MM.1S (cell line): ENCODE measurements at regions not wholly inside any gene's neighbourhood (a gene's known extent, or its start where the extent isn't known, plus 50 kb on each side); places are given as distances from the start of the nearest gene placed in this dataset.

ENCODE experiments used
- DNase-seq: peaks from one replicate; pipeline ENCODE4 v3.0.0-alpha.2; 2015
- H2AFZ ChIP-seq: fragments of 300-600 bp; sonication (generic); 2 replicates; pipeline ENCODE4 v1.6.0; 2016; ENCODE audit warnings: antibody characterized with exemption, low read length
- H3F3A ChIP-seq: fragments of 300-600 bp; sonication (generic); 2 replicates; pipeline ENCODE4 v1.6.1; 2016; ENCODE audit warnings: mild to moderate bottlenecking, antibody characterized with exemption, low read length, moderate library complexity, mixed read lengths; ENCODE audit not compliant: insufficient read depth
- H3K27ac ChIP-seq: fragments of 300-600 bp; sonication (generic); 2 replicates; pipeline ENCODE4 v1.5.1; 2016; ENCODE audit warnings: mild to moderate bottlenecking, low read length
- H3K27me3 ChIP-seq: fragments of 300-600 bp; sonication (generic); replicated peaks from 2 replicates; pipeline ENCODE4 v1.6.0; 2016; ENCODE audit warnings: low read length; ENCODE audit not compliant: insufficient read depth
- H3K36me3 ChIP-seq: fragments of 300-600 bp; sonication (generic); replicated peaks from 2 replicates; pipeline ENCODE4 v1.6.1; 2016; ENCODE audit warnings: mild to moderate bottlenecking, low read length, mixed read lengths; ENCODE audit not compliant: insufficient read depth
- H3K4me1 ChIP-seq: fragments of 300-600 bp; sonication (generic); 2 replicates; pipeline ENCODE4 v1.6.1; 2016; ENCODE audit warnings: low read length, mixed read lengths
- H3K4me2 ChIP-seq: fragments of 300-600 bp; sonication (generic); 2 replicates; pipeline ENCODE4 v1.6.0; 2016; ENCODE audit warnings: low read depth, low read length
- H3K4me3 ChIP-seq: fragments of 300-600 bp; sonication (generic); 2 replicates; pipeline ENCODE4 v1.5.1; 2016; ENCODE audit warnings: low read length, mixed read lengths
- H3K79me2 ChIP-seq: fragments of 300-600 bp; sonication (generic); 2 replicates; pipeline ENCODE4 v1.6.1; 2016; ENCODE audit warnings: mixed run types, low read length, mixed read lengths
- H3K9ac ChIP-seq: fragments of 300-600 bp; sonication (generic); 2 replicates; pipeline ENCODE4 v1.6.1; 2016; ENCODE audit warnings: low read length, mixed read lengths
- H3K9me2 ChIP-seq: fragments of 300-600 bp; sonication (generic); replicated peaks from 2 replicates; pipeline ENCODE4 v1.6.1; 2016; ENCODE audit warnings: mild to moderate bottlenecking, low read length, mixed read lengths; ENCODE audit not compliant: insufficient read depth
- H3K9me3 ChIP-seq: fragments of 300-600 bp; sonication (generic); replicated peaks from 2 replicates; pipeline ENCODE4 v1.6.1; 2016; ENCODE audit warnings: mild to moderate bottlenecking, low read length, mixed read lengths; ENCODE audit not compliant: insufficient read depth
- H4K20me1 ChIP-seq: fragments of 300-600 bp; sonication (generic); 2 replicates; pipeline ENCODE4 v1.6.1; 2016; ENCODE audit warnings: mild to moderate bottlenecking, low read length, moderate library complexity, mixed read lengths; ENCODE audit not compliant: insufficient read depth
- CTCF ChIP-seq: fragments of 300-600 bp; sonication (generic); IDR thresholded peaks from 2 replicates; pipeline ENCODE4 v1.5.1; 2016; ENCODE audit warnings: antibody characterized with exemption, low read length, mixed read lengths
- EZH2 ChIP-seq: fragments of 300-600 bp; sonication (generic); optimal IDR thresholded peaks from 2 replicates; pipeline ENCODE3; 2017; ENCODE audit warnings: low read depth, mild to moderate bottlenecking, antibody characterized with exemption, low read length, mixed read lengths
- EZH2phosphoT487 ChIP-seq: fragments of 300-600 bp; sonication (generic); IDR thresholded peaks from 2 replicates; pipeline ENCODE4 v1.6.1; 2018; ENCODE audit warnings: antibody characterized with exemption, low read length

DNA sequence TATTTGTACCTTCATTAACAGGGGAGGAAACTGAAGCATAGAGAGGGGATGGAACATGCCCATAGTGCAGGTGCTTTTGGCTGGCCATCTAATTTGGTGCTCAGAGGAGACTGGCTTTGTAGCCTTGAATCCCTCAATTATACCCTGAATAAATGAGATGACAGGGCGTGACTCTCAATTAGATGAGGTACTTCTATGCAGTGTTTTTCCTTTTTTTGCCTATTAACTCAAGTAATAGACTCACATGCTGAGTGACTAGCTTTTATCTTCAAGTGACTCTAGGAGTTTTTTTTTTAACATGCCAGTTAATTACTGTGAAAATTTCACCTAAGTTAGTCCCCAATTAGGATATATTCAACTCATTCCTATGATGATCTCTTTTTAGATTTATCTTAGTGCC is 243.7 kb downstream of the DACT1 start:
- no peak overlapping the region for H3K4me2 ChIP-seq
- no peaks in the 10 kb centered on the region for H4K20me1 ChIP-seq
- H3K9me3 ChIP-seq: no peaks in the 10 kb centered on the region
- H3K36me3 ChIP-seq: no peaks in the 10 kb centered on the region
- no peaks in the 10 kb centered on the region for H3K9me2 ChIP-seq
- H2AFZ ChIP-seq: no peak overlapping the region
- no peaks in the 10 kb centered on the region for H3K27me3 ChIP-seq
- H3K4me1 ChIP-seq: no peaks in the 10 kb centered on the region
- H3K27ac ChIP-seq: no peak overlapping the region
- TF ChIP-seq EZH2: no peak
- TF ChIP-seq EZH2phosphoT487: no peak
- TF ChIP-seq CTCF: no peak
- no peaks in the 10 kb centered on the region for H3F3A ChIP-seq
- no peak for DNase-seq
- H3K79me2 ChIP-seq: no peaks in the 10 kb centered on the region
- H3K4me3 ChIP-seq: no peak overlapping the region
- no peak overlapping the region for H3K9ac ChIP-seq

DNA sequence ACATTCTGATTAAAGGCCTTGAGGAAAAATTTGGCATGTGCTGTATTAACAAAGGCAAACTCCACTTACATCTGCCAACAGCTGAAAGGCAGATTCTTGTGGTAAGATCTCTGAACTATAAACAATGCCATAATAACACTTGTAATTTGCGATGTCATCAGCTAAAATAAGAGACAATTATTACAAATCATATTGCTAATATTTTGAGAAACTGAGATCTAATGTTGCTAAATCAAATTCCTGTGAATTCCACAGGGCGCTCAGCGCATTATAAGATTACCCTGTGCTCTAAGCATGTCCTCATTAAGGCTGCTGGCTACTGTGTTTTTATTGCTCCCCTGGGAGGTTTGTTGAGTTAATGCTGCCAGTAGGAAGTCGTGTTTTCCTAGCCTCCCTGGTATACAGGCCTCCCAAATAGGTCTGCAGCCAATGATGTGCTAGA is 244.8 kb downstream of the DACT1 start:
- no peaks in the 10 kb centered on the region for H4K20me1 ChIP-seq
- no peak overlapping the region for H2AFZ ChIP-seq
- H3K4me1 ChIP-seq: no peaks in the 10 kb centered on the region
- no peaks in the 10 kb centered on the region for H3F3A ChIP-seq
- no peaks in the 10 kb centered on the region for H3K9me3 ChIP-seq
- no peaks in the 10 kb centered on the region for H3K9me2 ChIP-seq
- H3K79me2 ChIP-seq: no peaks in the 10 kb centered on the region
- H3K27ac ChIP-seq: no peak overlapping the region
- H3K4me2 ChIP-seq: no peak overlapping the region
- TF ChIP-seq EZH2 (no peak), EZH2phosphoT487 (no peak), CTCF (no peak)
- H3K36me3 ChIP-seq: no peaks in the 10 kb centered on the region
- H3K4me3 ChIP-seq: no peak overlapping the region
- H3K9ac ChIP-seq: no peak overlapping the region
- H3K27me3 ChIP-seq: no peaks in the 10 kb centered on the region
- DNase-seq: no peak

DNA sequence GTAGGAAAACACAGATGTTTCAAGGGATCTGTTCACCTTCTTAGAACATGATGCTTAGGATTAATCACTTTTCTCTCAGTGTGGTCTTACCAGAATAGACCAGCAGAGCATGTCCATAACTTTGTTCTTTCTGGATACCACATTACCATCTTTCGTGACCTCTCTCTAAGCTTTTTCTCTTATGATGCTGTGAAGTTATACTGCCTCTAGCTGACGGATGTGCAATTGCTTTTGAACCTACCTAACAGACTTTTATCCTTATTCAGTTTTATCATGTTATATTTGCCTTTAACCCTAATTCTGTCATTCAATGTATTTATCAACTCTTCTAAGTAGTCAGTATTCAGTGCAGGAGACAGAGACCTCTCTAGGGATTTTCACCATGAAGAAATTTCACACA is 246.7 kb downstream of the DACT1 start:
- Histone ChIP-seq H3K9me3 (no peaks in the 10 kb centered on the region), H2AFZ (no peak overlapping the region), H3K9ac (no peak overlapping the region), H4K20me1 (no peaks in the 10 kb centered on the region), H3K4me3 (no peak overlapping the region), H3K79me2 (no peaks in the 10 kb centered on the region), H3K36me3 (no peaks in the 10 kb centered on the region), H3F3A (no peaks in the 10 kb centered on the region), H3K4me1 (no peaks in the 10 kb centered on the region), H3K27ac (no peak overlapping the region), H3K27me3 (no peaks in the 10 kb centered on the region), H3K4me2 (no peak overlapping the region), H3K9me2 (no peaks in the 10 kb centered on the region)
- DNase-seq: no peak
- TF ChIP-seq EZH2 (no peak), CTCF (no peak)

GRCh38 chr14:58887931-58888330 is 250.2 kb downstream of the DACT1 start:
- no peak overlapping the region for H3K4me2 ChIP-seq
- no peaks in the 10 kb centered on the region for H3K36me3 ChIP-seq
- no peaks in the 10 kb centered on the region for H4K20me1 ChIP-seq
- no peaks in the 10 kb centered on the region for H3K9me3 ChIP-seq
- no peak overlapping the region for H3K4me3 ChIP-seq
- no peak for TF ChIP-seq CTCF
- TF ChIP-seq EZH2phosphoT487: no peak
- TF ChIP-seq EZH2: no peak
- no peak overlapping the region for H2AFZ ChIP-seq
- no peak for DNase-seq
- no peaks in the 10 kb centered on the region for H3F3A ChIP-seq
- H3K27me3 ChIP-seq: no peaks in the 10 kb centered on the region
- H3K4me1 ChIP-seq: no peaks in the 10 kb centered on the region
- no peak overlapping the region for H3K9ac ChIP-seq
- no peak overlapping the region for H3K27ac ChIP-seq
- H3K9me2 ChIP-seq: no peaks in the 10 kb centered on the region
- H3K79me2 ChIP-seq: no peaks in the 10 kb centered on the region
